ENCODE measurements at regions not wholly inside any gene's neighbourhood (a gene's known extent, or its start where the extent isn't known, plus 50 kb on each side); places are given as distances from the start of the nearest gene placed in this dataset.

- TF ChIP-seq CTCF (IDR thresholded peaks at IDR 0.05 in 8 of 11, conservative IDR thresholded peaks at IDR 0.05 in 3 of 11) (no peak), POLR2AphosphoS5 (IDR thresholded peaks at IDR 0.05) (no peak), POLR2A (IDR thresholded peaks at IDR 0.05) (no peak)
Measured at GRCh38 chr12:14129611-14130195, 148.3 kb upstream of the GRIN2B start.

Data from spleen (tissue), 7 donors.